ENCODE measurements at regions not wholly inside any gene's neighbourhood (a gene's known extent, or its start where the extent isn't known, plus 50 kb on each side); places are given as distances from the start of the nearest gene placed in this dataset.

DNA sequence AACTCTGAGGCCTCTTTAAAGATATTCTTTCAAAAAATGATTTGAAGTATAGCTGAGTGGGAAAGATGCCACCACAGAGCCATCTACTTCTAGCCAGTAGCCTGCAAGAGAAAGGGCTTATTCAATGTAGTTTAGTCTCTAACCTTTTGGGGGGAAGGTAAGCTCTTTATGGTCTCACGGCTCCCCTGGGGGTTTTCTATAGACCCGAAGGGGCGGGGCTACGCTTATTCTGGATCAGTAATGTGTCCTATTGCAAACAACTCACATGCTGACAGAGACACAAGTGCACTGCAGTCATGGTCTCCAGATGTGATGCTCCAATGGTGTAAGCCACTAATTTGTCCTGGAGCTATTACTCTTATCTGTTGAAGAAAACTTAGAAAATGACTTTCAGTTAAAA lies 53.4 kb upstream of the RPS23 start:
- no peak overlapping the region for H3K27ac ChIP-seq
- no peak overlapping the region for H3K4me3 ChIP-seq (ENCODE audit: low read depth, low read length)
- H3K27me3 ChIP-seq (ENCODE audit: insufficient read depth, low read depth, severe bottlenecking), result no peaks in the 10 kb centered on the region
- no peaks in the 10 kb centered on the region for H3K9me3 ChIP-seq (ENCODE audit: severe bottlenecking)
- no peak for DNase-seq
- TF ChIP-seq, protein P1, sequence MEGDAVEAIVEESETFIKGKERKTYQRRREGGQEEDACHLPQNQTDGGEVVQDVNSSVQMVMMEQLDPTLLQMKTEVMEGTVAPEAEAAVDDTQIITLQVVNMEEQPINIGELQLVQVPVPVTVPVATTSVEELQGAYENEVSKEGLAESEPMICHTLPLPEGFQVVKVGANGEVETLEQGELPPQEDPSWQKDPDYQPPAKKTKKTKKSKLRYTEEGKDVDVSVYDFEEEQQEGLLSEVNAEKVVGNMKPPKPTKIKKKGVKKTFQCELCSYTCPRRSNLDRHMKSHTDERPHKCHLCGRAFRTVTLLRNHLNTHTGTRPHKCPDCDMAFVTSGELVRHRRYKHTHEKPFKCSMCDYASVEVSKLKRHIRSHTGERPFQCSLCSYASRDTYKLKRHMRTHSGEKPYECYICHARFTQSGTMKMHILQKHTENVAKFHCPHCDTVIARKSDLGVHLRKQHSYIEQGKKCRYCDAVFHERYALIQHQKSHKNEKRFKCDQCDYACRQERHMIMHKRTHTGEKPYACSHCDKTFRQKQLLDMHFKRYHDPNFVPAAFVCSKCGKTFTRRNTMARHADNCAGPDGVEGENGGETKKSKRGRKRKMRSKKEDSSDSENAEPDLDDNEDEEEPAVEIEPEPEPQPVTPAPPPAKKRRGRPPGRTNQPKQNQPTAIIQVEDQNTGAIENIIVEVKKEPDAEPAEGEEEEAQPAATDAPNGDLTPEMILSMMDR (IDR thresholded peaks at IDR 0.05; ENCODE audit: low read depth, low read length), result no peak
- H3K36me3 ChIP-seq, result no peaks in the 10 kb centered on the region

DNA sequence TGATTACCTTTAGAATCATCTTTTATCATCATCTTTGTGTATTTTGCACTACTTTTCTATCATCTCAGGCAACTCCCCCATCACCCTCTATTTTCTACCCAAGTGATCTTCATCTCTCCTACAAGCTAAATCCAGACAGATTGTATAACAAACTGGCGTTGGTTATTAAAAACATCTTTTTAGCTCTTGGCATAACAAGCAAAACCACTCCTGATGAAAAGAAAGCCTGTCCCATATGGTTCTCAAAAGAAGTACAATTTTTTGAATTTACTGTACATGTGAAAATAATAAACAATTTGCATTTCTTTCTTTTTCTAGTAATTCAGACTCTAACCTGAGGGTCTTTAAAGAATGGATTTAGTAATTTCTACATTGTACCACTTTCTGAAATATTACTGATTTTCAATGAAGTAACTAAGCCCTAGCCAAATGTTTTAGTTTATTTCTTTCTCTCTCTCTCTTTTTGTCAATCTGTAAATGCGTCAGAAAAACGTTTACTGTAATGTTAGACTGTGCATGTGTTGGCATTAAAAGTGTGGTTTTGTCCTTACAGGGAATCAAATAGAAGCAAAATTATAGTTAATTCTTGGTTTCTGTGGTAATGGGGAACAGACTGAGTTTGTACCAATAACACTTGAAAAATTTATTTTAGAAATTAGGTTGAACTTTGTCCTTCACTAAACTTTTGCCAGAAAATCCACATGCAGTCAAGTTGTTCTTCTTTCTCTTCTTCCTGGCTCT lies 52.5 kb upstream of the RPS23 start:
- H3K9me3 ChIP-seq (ENCODE audit: severe bottlenecking), result no peaks in the 10 kb centered on the region

DNA sequence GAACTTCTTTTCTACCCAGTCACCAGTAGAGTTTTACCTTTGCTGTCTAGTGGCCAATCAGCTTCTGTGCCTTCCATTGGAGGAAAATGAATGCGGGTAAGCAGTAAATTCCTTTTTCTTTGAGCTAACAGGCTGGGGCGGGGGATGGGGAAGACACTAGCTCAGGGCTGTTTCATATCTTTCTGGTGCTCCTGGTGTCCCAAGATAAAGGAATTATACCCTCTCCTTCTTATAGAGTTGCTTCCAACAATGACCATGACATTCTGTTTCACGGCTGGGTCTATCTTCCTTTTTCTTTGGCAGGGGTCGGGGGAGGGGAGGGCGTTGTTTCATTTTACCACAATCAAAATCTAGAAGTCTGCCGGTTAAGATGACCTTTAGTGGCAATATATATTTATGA lies 51.2 kb upstream of the RPS23 start:
- no peak for DNase-seq
- Histone ChIP-seq H3K4me3 (ENCODE audit: low read depth, low read length) (no peak overlapping the region), H3K36me3 (no peaks in the 10 kb centered on the region), H3K27ac (no peak overlapping the region), H3K9me3 (ENCODE audit: severe bottlenecking) (no peaks in the 10 kb centered on the region), H3K27me3 (ENCODE audit: insufficient read depth, low read depth, severe bottlenecking) (no peaks in the 10 kb centered on the region)
- TF ChIP-seq, protein P1 (IDR thresholded peaks at IDR 0.05; ENCODE audit: low read depth, low read length), result no peak

More for the DNA sequence above, 52.5 kb upstream of the RPS23 start:
- H3K36me3 ChIP-seq, result no peaks in the 10 kb centered on the region
- H3K4me3 ChIP-seq (ENCODE audit: low read depth, low read length), result no peak overlapping the region
- TF ChIP-seq, protein P1 (IDR thresholded peaks at IDR 0.05; ENCODE audit: low read depth, low read length), result no peak
- H3K27ac ChIP-seq, result no peak overlapping the region
- no peaks in the 10 kb centered on the region for H3K27me3 ChIP-seq (ENCODE audit: insufficient read depth, low read depth, severe bottlenecking)
- DNase-seq, result no peak

All from WERI-Rb-1 (cell line).